GM12878 (cell line): ENCODE measurements at regions not wholly inside any gene's neighbourhood (a gene's known extent, or its start where the extent isn't known, plus 50 kb on each side); places are given as distances from the start of the nearest gene placed in this dataset.
"Not testable (repeated sequence)": the region's sequence is repeated elsewhere in the genome, so short reads cannot be mapped to it uniquely, and the experiment has no call there.

ENCODE experiments used
- ATAC-seq: fragments of 200-7000 bp; cut with Tn5 transposase; 3 replicates; pipeline ENCODE4 v1.9.1; 2020; ENCODE audit warnings: mild to moderate bottlenecking, moderate library complexity
- BruUV-seq: library from RNA; stranded (reverse); fragments of 400-500 nt; replicated peaks from 2 replicates; lab custom pipeline; 2021; lab: Mats Ljungman, UMichigan
- CTCF ChIA-PET: fragments of 300-600 bp; sonication (Branson Sonifier 250); formaldehyde crosslinking; extraction: SDS; loops from one replicate; lab custom pipeline; 2021; ENCODE audit warnings: inconsistent platforms; lab: Yijun Ruan, JAX
- POLR2A ChIA-PET: fragments of 350-600 bp; formaldehyde crosslinking; extraction: SDS; loops from one replicate; lab custom pipeline; 2021; ENCODE audit warnings: inconsistent platforms; lab: Charles Lee
- RAD21 ChIA-PET: fragments of 300-600 bp; sonication (Branson Sonifier 250); formaldehyde crosslinking; loops from one replicate; lab custom pipeline; 2023; ENCODE audit warnings: antibody characterized with exemption; ENCODE audit not compliant: unreplicated experiment; lab: Charles Lee
- SMC1A ChIA-PET: fragments of 300-600 bp; sonication (Branson Sonifier 250); formaldehyde crosslinking; loops from one replicate; lab custom pipeline; 2023; ENCODE audit not compliant: unreplicated experiment, uncharacterized antibody; lab: Charles Lee
- DNase-seq: peaks from one replicate; pipeline ENCODE4 v3.0.0-alpha.2; 2011; ENCODE audit warnings: low read depth, low spot score
- FAIRE-seq: peaks from 3 replicates; lab custom pipeline; 2011; peaks lifted over from hg19 to GRCh38; lab: Jason Lieb, UNC
- H2AFZ ChIP-seq: 2 replicates; pipeline ENCODE4 v1.6.0; 2011; ENCODE audit warnings: low read depth, low read length, control low read depth; ENCODE audit not compliant: control insufficient read depth
- H3K27ac ChIP-seq: 2 replicates; pipeline ENCODE4 v1.5.1; 2011; ENCODE audit warnings: control low read depth; ENCODE audit not compliant: control insufficient read depth, insufficient read depth
- H3K27me3 ChIP-seq, 2 experiments: replicated peaks in 1 of 2; 2 replicates each; pipeline versions ENCODE4 v1.6.0 to v1.6.1; 2011; ENCODE audit warnings: low read length in 1 of 2; ENCODE audit not compliant: control insufficient read depth in 2 of 2, insufficient read depth in 2 of 2
- H3K36me3 ChIP-seq, 2 experiments: 2 replicates each; pipeline ENCODE4 v1.5.1; 2011; ENCODE audit warnings: low read length in 1 of 2; ENCODE audit not compliant: control insufficient read depth in 2 of 2, insufficient read depth in 2 of 2
- H3K4me1 ChIP-seq: 2 replicates; pipeline ENCODE4 v1.6.1; 2011; ENCODE audit warnings: mild to moderate bottlenecking, low read length, moderate library complexity, mixed read lengths; ENCODE audit not compliant: control insufficient read depth, insufficient read depth
- H3K4me2 ChIP-seq: 2 replicates; pipeline ENCODE4 v1.6.0; 2011; ENCODE audit warnings: control low read depth; ENCODE audit not compliant: control insufficient read depth, insufficient read depth
- H3K4me3 ChIP-seq: fragments of 200-600 bp; sonication (generic); 2 replicates; pipeline ENCODE4 v1.5.1; 2016
- H3K79me2 ChIP-seq: 2 replicates; pipeline ENCODE4 v1.6.0; 2011; ENCODE audit warnings: low read length; ENCODE audit not compliant: control insufficient read depth, insufficient read depth
- H3K9ac ChIP-seq: 2 replicates; pipeline ENCODE4 v1.8.0; 2011; ENCODE audit warnings: low read length, control low read depth, mixed read lengths; ENCODE audit not compliant: control insufficient read depth, insufficient read depth
- H3K9me3 ChIP-seq: replicated peaks from 3 replicates; pipeline ENCODE4 v1.5.1; 2011; ENCODE audit warnings: mild to moderate bottlenecking, low read length; ENCODE audit not compliant: control insufficient read depth, insufficient read depth
- H4K20me1 ChIP-seq: 2 replicates; pipeline ENCODE4 v1.6.0; 2011; ENCODE audit not compliant: control insufficient read depth, insufficient read depth
- BCL11A ChIP-seq: IDR thresholded peaks from 2 replicates; pipeline ENCODE4 v1.6.1; 2011; ENCODE audit warnings: low read depth, low read length
- CBFB ChIP-seq: IDR thresholded peaks from 2 replicates; pipeline ENCODE4 v1.6.1; 2016; ENCODE audit warnings: antibody characterized with exemption, low read depth
- EZH2 ChIP-seq: IDR thresholded peaks from 2 replicates; pipeline ENCODE4 v1.6.1; 2012; ENCODE audit warnings: low read depth, mild to moderate bottlenecking, control low read depth, inconsistent platforms, low read length, borderline replicate concordance; ENCODE audit not compliant: control insufficient read depth
- IKZF2 ChIP-seq, 2 experiments: fragments of 450-650 bp; IDR thresholded peaks; 2 replicates each; pipeline ENCODE4 v1.6.1; 2017; ENCODE audit warnings: mild to moderate bottlenecking in 2 of 2, moderate library complexity in 2 of 2
- MEF2B ChIP-seq: fragments of 450-650 bp; IDR thresholded peaks from 2 replicates; pipeline ENCODE4 v1.6.1; 2018; ENCODE audit warnings: mild to moderate bottlenecking, moderate library complexity; ENCODE audit not compliant: partially characterized antibody, poor library complexity, severe bottlenecking
- PML ChIP-seq: IDR thresholded peaks from 2 replicates; pipeline ENCODE4 v1.6.1; 2012; ENCODE audit warnings: low read length, inconsistent platforms
- RAD51 ChIP-seq: fragments of 450-650 bp; IDR thresholded peaks from 2 replicates; pipeline ENCODE4 v1.6.1; 2016; ENCODE audit warnings: moderate library complexity, mild to moderate bottlenecking, inconsistent platforms
- RELA ChIP-seq: fragments of 450-650 bp; IDR thresholded peaks from 2 replicates; pipeline ENCODE4 v1.8.0; 2014; ENCODE audit warnings: borderline replicate concordance; ENCODE audit not compliant: partially characterized antibody
- SP1 ChIP-seq: IDR thresholded peaks from one replicate; pipeline ENCODE4 v1.6.1; 2011; ENCODE audit warnings: low read depth, low read length
- WGBS: methylation state at CpG from one replicate; pipeline ENCODE4 v1.1.6; 2016; ENCODE audit warnings: low lambda C conversion rate; ENCODE audit not compliant: insufficient replicate concordance, insufficient coverage; ENCODE audit errors: missing lambda C conversion rate; 5-methylcytosine and 5-hydroxymethylcytosine counted together
- in situ Hi-C: fragments of 300-500 bp; cut with MboI; formaldehyde crosslinking; loops from 9 replicates; pipeline ENCODE4 v1.14.3; 2018; ENCODE audit warnings: mixed read lengths
- intact Hi-C: fragments of 100-400 bp; cut with micrococcal nuclease; formaldehyde crosslinking; loops from one replicate; pipeline ENCODE4 v1.14.2; 2022; ENCODE audit not compliant: unreplicated experiment
- TF ChIP-seq, protein P1 (sequence below): fragments of 150-350 bp; IDR thresholded peaks from 2 replicates; pipeline ENCODE4 v1.6.1; 2016; ENCODE audit warnings: low read depth, low read length
- TF ChIP-seq, protein P2 (sequence below): fragments of 450-650 bp; conservative IDR thresholded peaks from 2 replicates; pipeline ENCODE4 v1.6.1; 2017; ENCODE audit warnings: mild to moderate bottlenecking, moderate library complexity

DNA sequence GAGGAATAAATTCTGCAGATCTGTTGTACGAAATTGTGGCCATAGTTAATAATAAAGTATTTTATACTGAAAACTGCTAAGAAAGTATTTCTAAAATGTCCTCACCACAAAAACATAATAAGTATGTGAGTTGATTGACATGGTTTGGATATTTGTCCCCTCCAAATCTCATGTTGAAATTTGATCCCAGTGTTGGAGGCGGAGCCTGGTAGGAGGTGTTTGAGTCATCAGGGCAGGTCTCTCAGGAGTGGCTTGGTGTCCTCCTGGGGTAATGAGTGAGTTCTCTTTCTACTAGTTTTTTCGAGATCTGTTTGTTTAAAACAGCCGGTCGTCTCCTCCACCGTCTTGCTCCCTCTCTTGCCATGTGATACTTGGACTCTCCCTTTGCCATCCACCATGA lies 424.1 kb upstream of the KCNMB2 start:
- no peak for TF ChIP-seq SP1
- TF ChIP-seq MEF2B = no peak
- no peak for TF ChIP-seq IKZF2 (IDR thresholded peaks at IDR 0.05)
- no peak for TF ChIP-seq PML
- TF ChIP-seq, protein P1, sequence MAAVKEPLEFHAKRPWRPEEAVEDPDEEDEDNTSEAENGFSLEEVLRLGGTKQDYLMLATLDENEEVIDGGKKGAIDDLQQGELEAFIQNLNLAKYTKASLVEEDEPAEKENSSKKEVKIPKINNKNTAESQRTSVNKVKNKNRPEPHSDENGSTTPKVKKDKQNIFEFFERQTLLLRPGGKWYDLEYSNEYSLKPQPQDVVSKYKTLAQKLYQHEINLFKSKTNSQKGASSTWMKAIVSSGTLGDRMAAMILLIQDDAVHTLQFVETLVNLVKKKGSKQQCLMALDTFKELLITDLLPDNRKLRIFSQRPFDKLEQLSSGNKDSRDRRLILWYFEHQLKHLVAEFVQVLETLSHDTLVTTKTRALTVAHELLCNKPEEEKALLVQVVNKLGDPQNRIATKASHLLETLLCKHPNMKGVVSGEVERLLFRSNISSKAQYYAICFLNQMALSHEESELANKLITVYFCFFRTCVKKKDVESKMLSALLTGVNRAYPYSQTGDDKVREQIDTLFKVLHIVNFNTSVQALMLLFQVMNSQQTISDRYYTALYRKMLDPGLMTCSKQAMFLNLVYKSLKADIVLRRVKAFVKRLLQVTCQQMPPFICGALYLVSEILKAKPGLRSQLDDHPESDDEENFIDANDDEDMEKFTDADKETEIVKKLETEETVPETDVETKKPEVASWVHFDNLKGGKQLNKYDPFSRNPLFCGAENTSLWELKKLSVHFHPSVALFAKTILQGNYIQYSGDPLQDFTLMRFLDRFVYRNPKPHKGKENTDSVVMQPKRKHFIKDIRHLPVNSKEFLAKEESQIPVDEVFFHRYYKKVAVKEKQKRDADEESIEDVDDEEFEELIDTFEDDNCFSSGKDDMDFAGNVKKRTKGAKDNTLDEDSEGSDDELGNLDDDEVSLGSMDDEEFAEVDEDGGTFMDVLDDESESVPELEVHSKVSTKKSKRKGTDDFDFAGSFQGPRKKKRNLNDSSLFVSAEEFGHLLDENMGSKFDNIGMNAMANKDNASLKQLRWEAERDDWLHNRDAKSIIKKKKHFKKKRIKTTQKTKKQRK = no peak
- no peak for TF ChIP-seq BCL11A
- TF ChIP-seq EZH2 = no peak
- no peak for TF ChIP-seq CBFB
- TF ChIP-seq, protein P2, sequence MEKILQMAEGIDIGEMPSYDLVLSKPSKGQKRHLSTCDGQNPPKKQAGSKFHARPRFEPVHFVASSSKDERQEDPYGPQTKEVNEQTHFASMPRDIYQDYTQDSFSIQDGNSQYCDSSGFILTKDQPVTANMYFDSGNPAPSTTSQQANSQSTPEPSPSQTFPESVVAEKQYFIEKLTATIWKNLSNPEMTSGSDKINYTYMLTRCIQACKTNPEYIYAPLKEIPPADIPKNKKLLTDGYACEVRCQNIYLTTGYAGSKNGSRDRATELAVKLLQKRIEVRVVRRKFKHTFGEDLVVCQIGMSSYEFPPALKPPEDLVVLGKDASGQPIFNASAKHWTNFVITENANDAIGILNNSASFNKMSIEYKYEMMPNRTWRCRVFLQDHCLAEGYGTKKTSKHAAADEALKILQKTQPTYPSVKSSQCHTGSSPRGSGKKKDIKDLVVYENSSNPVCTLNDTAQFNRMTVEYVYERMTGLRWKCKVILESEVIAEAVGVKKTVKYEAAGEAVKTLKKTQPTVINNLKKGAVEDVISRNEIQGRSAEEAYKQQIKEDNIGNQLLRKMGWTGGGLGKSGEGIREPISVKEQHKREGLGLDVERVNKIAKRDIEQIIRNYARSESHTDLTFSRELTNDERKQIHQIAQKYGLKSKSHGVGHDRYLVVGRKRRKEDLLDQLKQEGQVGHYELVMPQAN = no peak
- TF ChIP-seq RAD51 = no peak
- no peak for TF ChIP-seq RELA
- CTCF ChIA-PET = no interaction called here
- no peaks in the 10 kb centered on the region for H3K27me3 ChIP-seq

DNA sequence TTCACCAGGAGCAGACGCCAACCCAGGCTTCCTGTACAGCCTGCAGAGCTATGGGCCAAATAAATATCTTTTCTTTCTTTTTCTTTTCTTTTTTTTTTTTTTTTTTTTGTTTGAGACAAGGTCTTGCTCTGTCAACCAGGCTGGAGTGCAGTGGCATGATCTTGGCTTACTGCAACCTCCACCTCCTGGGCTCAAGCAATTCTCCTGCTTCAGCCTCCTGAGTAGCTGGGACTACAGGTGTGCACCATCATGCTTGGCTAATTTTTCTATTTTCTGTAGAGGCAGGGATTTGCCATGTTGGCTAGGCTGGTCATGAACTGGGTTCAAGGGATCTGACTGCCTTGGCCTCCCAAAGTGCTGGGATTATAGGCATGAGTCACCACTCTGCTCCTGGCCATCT lies 423.7 kb upstream of the KCNMB2 start:
- H2AFZ ChIP-seq, intact Hi-C loops, H3K79me2 ChIP-seq, RAD21 ChIA-PET, H3K9me3 ChIP-seq, H3K27me3 ChIP-seq, ATAC-seq, H3K36me3 ChIP-seq, H3K4me1 ChIP-seq, BruUV-seq, FAIRE-seq, H3K4me3 ChIP-seq, in situ Hi-C loops, H3K27ac ChIP-seq, CTCF ChIA-PET, H3K4me2 ChIP-seq, H3K9ac ChIP-seq, H4K20me1 ChIP-seq, DNase-seq, POLR2A ChIA-PET: not testable (repeated sequence)
- SMC1A ChIA-PET = interaction anchor here (0.6 kb wide), 1 partner anchor 127 kb away, joined by 3 read pairs; no protein-coding TSS in a partner anchor
- 90% methylated on average over 1 of the region's 1 CpG for WGBS

More for the DNA sequence above, 424.1 kb upstream of the KCNMB2 start:
- no peak overlapping the region for H3K4me3 ChIP-seq
- H3K27ac ChIP-seq = no peak overlapping the region
- 62% methylated on average over 6 of the region's 6 CpGs for WGBS
- no peak overlapping the region for H3K4me2 ChIP-seq
- H3K36me3 ChIP-seq = no peaks in the 10 kb centered on the region
- H3K9me3 ChIP-seq = no peaks in the 10 kb centered on the region
- no peak for DNase-seq
- RAD21 ChIA-PET = no interaction called here
- no TSS peak for BruUV-seq
- FAIRE-seq = no peak
- H2AFZ ChIP-seq = no peak overlapping the region
- intact Hi-C loops = no loop called here
- H4K20me1 ChIP-seq = no peaks in the 10 kb centered on the region
- POLR2A ChIA-PET = no interaction called here
- SMC1A ChIA-PET = interaction anchor here (0.6 kb wide), 1 partner anchor 126 kb away, joined by 3 read pairs; no protein-coding TSS in a partner anchor
- in situ Hi-C loops = no loop called here
- H3K79me2 ChIP-seq = no peaks in the 10 kb centered on the region
- H3K9ac ChIP-seq = no peak overlapping the region
- H3K4me1 ChIP-seq = no peaks in the 10 kb centered on the region
- no peak for ATAC-seq
